Mucosa of gallbladder (tissue), 1 donor: ENCODE measurements at regions not wholly inside any gene's neighbourhood (a gene's known extent, or its start where the extent isn't known, plus 50 kb on each side); places are given as distances from the start of the nearest gene placed in this dataset.
"Not testable (repeated sequence)": the region's sequence is repeated elsewhere in the genome, so short reads cannot be mapped to it uniquely, and the experiment has no call there.

Experiments
- DNase-seq: peaks from one replicate; pipeline ENCODE4 v3.0.0-alpha.2; 2020; ENCODE audit warnings: low spot score
- donor health status: DM: no; HTN: no; CAD: no.

DNA sequence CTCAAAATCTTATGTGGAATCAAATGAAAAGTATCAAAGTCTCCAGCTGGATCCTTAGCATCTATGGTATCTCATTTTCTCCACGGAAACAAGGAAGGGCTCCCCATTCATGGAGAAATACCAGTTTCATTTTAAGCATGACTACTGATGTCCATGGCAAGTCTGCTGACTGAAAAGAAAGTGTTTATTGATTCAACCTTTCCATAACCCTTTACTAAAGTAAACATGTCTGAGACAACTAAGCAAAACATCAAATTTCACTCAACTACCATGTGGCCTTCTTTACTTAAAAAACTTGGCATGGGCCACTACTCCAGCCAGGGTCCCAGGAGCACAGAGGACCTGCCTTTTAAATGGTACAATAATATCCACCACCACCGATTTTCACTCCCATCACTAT lies 928.0 kb upstream of the SOX9 start:
- no peak for DNase-seq

DNA sequence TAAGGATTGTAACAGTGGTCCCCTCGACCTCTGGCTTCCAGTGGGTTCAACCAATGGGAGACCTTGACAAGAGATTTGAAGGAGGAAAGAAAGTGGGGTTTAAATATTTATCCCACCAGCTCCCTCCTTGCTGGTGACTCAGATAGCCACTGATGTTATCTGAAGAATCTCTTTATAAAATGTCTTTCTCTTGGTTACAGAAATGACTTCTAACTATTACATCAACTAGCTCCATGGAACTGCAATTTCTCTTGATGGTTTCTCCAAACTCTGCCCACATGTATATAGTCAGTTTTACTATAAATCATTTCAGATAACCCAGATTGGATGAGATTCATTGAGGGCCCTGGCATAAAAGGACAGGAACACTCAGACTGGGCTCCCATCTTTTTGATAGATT lies 920.2 kb upstream of the SOX9 start:
- DNase-seq: no peak

DNA sequence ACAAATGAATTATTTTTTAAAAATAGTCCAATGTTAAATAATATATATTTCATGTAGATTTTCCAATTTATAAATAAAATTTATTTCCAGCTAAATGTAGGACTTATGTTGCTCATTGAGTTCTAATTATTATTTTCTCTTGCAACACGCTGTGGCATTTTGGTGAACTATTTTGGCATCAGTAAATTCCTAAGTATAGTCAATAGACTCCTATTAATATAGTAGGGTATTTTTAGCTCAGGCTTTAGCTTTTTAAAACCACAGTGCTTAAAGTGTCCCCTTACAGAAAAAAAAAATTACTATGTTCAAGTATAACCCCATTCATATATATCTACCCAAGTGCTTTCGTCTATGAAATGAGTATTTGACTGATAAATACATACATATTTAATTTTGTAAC lies 919.2 kb upstream of the SOX9 start:
- DNase-seq: no peak

DNA sequence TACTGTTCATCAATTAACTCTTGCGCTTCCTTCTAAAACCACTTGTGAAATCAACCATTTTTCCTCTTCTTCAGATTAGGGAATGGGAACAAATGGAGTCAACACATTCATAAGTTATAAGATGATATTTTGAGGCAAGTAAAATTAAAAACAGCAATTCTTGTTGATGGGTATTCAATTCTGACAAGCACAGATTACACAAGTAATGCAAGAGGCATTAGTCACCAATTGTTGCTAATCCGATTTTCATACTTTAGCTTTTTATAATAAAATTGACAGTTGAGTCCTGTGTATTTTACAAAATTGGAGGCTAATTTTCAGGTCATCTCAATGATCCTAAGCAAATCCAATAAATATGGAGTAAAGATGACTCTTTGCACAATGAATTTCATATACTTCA lies 918.4 kb upstream of the SOX9 start:
- no peak for DNase-seq

DNA sequence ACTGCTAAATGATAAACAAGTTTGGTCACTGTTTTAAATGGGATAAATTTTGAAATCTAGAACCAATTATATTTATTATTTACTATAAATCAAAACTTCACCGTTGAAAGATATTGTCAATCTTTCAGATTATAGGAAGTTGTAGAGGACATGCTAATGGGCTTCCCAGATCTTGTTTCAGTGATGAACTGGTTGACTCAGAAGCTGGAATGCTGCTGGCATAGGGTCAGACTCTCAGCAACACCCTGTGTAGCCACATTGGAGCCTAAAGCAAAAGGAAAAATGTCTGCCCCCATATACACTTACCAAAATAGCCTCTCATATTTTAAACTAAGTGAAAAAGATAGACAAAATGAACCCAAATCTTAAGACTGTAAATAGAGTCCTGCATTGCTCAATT lies 916.9 kb upstream of the SOX9 start:
- DNase-seq: no peak

DNA sequence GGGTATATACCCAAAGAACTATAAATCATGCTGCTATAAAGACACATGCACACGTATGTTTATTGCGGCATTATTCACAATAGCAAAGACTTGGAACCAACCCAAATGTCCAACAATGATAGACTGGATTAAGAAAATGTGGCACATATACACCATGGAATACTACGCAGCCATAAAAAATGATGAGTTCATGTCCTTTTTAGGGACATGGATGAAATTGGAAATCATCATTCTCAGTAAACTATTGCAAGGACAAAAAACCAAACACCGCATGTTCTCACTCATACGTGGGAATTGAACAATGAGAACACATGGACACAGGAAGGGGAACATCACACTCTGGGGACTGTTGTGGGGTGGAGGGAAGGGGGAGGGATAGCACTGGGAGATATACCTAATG lies 914.9 kb upstream of the SOX9 start:
- DNase-seq: not testable (repeated sequence)

DNA sequence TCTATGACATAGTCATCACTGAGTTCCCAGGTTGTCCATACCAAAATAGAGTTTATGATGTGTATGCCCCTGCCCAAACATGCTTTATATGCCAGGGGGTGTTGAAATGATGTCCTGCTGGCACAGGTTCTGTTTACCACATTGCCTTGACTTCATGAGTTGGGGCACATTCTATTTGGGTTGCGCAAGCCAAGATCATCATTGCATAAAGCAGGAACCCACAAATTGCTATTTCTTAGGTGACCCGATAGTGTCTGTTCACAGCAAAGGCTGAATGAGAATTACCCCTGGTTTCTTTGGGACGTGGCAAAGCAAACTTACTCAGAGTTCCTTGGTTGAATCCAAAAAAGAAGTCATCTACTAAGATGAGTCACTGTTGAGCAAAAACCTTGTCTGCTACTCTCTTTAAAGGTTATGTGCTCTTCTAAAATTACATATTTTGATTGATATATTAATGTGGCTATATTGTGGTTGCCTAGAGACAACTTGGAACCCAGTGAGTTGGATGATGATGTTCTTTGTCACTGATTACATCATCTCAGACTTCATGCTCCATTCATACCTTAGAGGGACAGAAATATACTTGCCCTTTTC lies 912.6 kb upstream of the SOX9 start:
- DNase-seq: no peak

DNA sequence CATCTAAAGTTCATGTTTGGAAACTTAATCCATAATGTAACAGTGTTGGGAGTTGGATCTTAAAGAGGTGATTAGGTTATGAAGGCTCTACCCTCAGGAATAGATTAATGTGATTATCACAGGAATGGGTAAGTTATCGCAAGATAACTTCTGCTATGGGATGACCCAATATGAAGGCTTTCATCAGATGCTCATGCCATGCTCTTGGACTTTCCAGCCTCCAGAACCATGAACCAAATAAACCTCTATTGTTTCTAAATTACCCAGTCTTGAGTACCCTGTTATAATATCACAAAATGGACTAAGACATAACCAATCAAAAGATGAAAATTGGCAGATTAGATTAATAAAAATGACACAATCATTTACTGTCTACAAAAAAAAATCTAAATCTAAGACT lies 906.9 kb upstream of the SOX9 start:
- no peak for DNase-seq

DNA sequence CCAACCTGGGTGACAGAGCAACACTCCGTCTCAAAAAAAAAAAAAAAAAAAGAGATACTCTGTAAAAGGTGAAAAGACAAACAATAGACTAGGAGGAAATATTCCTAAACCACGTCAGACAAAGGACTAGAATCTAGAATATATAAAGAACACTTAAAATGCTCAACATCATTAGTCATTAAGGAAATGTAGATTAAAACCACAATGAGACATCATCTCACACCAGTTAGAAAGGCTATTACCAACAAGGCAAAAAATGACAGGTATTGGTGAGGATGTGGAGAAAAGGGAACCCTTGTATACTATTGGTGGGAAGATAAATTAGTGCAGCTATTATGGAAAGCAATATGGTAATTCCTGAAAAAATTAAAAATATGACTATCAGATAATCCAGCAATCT lies 903.1 kb upstream of the SOX9 start:
- DNase-seq: no peak

DNA sequence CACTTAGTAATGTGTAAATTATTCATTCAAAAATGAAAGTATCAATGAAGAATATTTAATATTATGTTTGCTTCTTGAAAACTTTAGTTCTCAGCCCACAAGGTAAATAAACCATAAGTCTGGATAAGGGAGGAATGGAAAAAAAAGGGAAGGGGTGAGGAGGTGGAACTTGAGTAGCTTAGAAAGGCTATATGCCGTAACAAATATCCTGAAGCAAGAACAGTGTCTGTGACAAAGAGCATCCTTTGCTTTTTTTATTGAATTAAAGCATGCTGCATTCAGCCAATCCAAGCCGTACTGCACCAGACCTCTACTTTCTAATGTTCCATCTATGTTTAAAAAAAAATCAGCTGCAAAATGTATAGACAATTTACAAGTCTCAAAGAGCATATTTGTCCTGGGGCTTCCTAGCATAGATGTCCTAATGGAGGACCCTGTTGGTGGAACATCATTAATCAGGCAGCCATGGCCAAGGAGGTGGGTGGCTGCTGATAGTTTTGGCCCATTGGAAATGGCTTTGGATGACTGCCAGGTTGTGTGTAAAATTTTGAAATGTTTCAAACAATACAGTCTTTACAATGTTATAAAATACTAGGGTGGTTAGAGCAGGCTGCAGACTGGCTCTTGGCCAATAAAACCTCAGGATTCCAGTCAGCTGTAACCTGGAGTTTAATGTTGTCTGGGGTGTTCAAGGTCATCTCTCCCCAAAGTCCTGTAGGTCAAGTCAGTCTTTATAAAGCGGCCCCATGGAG lies 895.8 kb upstream of the SOX9 start:
- DNase-seq: no peak

DNA sequence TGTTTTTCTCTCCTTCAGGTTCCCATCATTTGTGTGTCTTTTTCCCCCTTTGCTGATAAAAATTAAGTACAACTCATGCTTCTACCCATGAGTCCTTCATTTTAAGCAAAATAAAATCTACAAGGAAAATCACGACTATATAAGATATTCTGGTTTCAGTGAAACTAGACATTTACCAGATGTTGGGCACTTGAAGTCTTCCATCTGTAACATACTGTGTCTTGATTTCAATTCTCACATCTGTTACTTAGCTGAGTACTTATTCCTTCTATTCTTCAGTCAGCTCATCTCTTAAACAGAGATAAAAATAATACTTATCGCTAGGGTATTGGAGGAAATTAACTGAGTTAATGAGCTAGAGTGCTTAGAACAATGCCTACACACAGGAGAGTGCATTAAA lies 893.0 kb upstream of the SOX9 start:
- no peak for DNase-seq

DNA sequence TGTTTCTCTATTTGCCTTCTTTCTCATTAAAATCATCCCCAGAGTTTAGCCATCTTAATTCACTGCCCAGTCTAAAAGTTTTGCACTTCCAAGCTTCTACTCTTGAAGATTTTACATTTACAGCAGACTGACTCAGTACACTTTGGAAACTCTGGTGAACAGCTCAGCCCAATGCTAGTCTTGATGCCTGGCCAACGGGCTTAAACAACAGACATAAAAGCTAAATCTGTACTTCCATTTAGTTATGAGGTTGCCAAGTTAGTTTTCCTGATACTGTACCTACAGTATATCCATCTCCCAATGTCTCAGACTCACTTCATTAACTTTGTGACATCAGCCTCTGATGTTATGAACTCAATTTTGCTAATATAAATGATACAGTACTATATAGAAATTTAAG lies 891.8 kb upstream of the SOX9 start:
- DNase-seq: no peak

DNA sequence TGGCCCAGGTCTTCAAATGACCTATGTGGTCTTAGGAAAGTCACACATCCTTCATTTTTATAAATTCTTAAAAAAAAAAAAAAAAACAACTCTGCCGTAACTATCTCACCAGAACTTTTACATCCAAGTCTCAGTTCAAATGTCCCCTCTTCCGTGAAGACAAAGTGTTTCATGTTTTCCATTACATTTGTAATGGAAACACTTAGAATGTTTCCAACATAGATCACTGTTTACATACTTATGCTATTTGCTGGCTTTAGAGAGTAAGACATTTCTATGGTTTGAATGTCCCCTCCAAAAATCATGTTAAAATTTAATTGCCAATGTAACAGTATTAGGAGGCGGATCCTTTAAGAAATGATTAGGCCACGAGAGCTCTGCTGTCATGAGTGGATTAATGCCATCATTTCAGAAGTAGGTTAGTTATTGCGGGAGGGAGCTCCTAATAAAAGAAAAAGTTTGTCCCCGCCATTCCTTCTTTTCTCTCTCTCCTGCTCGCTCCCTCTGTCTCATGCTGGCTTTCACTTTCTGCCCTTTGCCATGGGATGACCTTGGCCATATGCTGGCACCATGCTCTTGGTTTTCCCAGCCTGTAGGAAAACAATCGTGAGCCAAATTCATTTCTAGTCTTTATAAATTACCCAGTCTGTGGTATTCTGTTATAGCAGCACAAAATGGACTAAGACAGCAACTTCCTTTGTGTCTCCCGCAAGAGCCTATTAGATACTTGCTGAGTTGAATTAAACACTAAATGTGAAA lies 887.8 kb upstream of the SOX9 start:
- no peak for DNase-seq

DNA sequence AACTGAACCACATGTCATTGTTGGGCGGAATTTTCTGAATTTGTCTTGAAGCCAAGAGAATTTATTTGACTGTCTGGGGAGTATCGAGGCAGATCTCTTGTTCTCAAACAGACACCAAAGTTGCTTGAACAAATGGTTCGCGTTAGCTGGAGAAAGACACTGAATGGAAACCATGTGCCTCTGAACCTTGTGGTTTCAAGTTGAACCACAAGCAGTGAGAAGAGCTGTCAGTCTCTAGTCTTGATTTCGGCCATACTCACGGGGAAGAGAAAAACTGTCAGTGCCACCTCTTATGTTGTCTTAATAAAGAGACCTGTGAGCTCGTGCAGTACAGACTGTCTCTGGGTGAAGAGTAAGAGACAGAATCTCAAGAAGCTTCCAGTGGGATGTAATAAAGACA lies 886.5 kb upstream of the SOX9 start:
- no peak for DNase-seq

DNA sequence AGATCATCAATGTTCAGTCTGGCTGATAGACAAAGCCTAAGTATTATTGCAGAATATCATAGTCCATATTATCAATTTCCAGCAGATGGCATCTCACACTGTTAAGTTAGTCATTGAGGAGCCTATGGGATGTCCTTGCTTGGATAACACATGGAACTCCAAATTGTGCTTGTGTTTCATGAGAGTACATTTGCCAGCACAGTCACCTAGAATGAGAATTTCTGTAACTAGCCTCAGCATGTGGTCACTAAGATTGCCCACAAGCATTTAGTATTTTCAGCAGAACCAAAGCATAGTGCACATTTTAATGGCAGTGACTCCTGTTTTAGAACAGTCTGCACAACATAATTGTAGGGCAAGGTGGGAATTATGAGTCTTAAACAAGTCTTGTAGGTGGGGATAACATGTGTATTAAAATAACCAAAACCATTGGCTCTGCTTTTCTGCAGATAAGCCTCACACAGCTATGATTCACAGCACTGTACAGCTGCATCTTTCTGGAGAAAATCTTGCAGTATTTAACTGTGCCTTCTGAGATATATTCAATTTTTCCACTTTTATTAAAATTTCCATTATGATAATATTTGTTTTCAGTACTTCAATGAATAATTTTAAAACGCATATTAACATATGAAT lies 882.8 kb upstream of the SOX9 start:
- DNase-seq: no peak

DNA sequence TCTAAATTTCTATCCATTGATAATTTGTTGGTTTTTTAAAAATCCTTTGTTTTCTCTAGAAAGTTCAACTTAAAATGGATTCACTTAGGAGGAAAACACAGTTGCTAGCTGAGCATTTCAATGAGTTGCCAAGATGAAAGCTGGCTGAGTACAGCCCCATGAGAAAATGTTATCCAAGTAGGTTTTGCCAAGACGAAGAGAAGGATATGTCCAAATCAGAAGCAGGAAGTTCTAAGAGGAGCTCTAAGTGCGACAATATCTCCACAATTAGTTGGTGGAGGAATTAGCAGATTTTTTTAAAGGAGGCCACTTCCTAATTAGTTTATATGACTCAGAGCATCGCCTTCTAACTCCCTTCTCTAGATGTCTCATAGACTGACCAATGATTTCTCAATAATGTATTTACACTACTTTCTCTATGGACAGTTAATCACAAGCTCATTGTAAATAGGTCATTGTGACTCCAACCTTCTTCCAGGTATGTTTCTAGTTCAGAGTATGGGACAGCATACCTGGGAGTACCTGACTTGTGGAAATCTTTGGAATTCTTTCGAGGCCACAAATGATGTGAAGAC lies 873.3 kb upstream of the SOX9 start:
- no peak for DNase-seq

DNA sequence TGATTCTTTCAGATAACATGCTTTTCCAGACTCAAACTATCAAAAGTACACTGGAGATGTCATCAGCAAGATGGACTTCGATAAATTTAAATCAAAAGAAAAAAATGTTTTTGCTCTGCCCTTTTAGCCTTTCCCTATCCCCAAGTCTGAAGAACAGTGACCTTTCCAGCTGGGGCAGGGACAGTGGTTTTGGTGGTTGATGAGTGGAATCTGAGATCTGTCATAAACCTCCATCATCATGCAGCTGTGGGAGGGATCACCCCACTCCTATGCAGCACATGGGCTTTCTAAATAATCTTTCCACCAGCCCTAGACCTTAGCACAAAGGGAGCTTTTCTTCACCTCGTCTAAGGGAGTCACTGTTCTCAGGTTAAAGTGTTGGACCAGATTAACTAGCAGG lies 869.5 kb upstream of the SOX9 start:
- DNase-seq: no peak

DNA sequence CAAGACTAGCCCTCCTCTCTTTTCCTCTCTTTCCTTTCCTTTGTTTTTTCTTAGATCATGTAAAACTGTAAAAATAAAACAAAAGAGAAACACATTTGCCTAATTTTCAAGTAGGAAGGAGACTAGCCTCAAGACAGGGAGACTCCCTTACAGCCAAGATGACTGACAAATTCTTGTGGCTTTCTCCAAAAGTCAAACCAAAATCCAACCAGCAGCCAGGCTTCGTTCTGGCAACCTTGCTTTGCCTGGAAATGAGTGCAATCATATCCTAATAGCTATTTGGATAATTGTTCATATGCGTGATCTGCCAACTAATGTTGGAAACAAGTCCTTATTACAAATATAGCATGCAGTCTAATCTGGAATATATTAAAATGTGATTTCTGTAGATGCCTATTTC lies 868.9 kb upstream of the SOX9 start:
- DNase-seq: no peak

DNA sequence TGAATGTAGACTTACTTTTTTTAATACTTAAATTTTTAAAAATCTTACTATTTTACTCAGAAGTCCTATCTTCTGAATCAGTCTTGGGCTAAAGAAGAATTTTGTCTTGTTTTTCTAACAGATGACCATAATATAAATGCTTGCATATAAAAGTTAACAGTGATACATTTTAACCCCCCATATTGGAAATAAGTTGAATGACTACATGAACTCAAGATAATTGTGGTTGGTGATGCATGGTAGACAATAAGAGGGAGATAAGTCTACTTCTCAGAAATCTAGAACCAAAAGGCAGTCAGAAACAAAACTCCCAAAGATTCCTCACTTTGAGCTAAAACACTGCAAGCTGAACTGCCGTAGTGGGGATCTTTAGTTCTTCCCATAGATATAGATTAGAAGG lies 868.4 kb upstream of the SOX9 start:
- DNase-seq: no peak

DNA sequence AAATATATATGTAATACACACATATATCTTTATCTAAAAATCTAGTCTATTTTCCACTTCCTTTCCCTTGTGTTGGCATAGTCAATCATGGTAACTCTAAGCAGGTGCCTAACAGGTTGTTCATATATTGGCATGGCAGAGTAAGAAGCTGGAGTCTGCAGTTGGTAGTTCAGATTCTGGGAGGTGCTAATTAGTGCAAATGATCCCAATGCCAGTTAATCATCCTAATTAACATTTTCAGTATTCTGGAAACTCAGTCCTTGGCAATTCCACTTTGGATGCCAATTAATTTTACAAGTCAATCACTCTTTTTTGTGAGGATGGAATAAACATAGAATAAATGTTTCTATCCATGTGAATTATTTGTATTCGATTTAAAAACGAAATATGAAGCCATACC lies 863.7 kb upstream of the SOX9 start:
- no peak for DNase-seq

DNA sequence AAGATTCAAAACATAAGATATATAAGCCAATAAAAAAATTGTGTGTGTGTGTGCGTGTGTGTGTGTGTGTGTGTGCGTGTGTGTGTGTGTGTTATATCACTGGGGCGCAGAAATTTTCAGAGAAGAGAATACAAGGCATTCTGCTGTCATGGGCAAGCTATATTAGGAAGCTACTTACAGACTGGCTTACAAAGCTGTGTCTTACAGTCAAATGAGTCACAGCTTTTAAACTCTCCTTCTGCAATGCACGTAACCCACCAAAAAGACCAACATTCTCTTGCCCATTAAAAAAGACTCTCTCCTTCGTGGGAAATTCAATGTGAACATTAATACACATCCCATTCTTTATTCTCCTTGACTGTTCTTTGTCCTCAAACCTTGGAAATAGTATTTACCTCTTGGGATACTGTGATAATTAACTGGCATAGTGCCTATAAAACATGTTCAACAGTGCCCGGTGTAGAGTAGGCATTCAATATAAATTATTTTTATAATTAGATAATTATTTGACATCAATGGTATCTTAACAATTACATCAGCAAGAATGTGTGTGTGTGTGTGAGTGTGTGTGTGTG lies 860.4 kb upstream of the SOX9 start:
- DNase-seq: no peak

DNA sequence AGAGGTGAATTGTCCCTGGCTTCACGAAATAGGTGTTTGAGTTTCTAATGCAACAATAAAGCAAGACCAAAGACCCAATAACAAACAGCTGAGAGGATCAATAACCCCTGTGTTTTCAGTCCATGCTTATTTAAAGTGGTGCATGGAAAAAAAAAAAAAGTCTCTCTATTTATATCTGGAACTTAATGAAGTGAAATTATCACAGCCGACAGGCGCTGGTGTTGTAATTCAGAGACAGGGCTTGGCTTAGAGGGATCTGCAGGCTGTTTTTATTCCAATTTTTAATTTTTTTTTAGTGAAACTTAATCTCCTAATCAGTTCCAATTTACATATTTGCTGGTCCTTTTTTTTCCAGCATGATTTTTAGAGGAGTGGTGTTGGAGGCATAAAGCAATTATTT lies 858.2 kb upstream of the SOX9 start:
- no peak for DNase-seq
